DOHH2 (cell line): ENCODE measurements at regions not wholly inside any gene's neighbourhood (a gene's known extent, or its start where the extent isn't known, plus 50 kb on each side); places are given as distances from the start of the nearest gene placed in this dataset.

Experiments
- H3F3A ChIP-seq: fragments of 200-600 bp; sonication (generic), shearing (Covaris generic); 2 replicates; pipeline ENCODE4 v1.6.0; 2016; ENCODE audit warnings: antibody characterized with exemption, mild to moderate bottlenecking; ENCODE audit not compliant: control insufficient read depth, insufficient read depth
- H3K27ac ChIP-seq: fragments of 200-600 bp; sonication (generic); 2 replicates; pipeline ENCODE4 v1.5.1; 2014; ENCODE audit warnings: low read depth, mild to moderate bottlenecking, low read length, moderate library complexity
- H3K27me3 ChIP-seq: fragments of 200-600 bp; sonication (generic); 2 replicates; pipeline ENCODE4 v1.6.1; 2014; ENCODE audit warnings: mild to moderate bottlenecking, low read length, mixed read lengths; ENCODE audit not compliant: control insufficient read depth
- H3K36me3 ChIP-seq: fragments of 200-600 bp; sonication (generic); 2 replicates; pipeline ENCODE4 v1.6.1; 2014; ENCODE audit warnings: mild to moderate bottlenecking, low read length, moderate library complexity, mixed read lengths; ENCODE audit not compliant: control insufficient read depth
- H3K4me1 ChIP-seq: fragments of 200-600 bp; sonication (generic); 2 replicates; pipeline ENCODE4 v1.6.1; 2014; ENCODE audit warnings: mild to moderate bottlenecking, low read length, mixed read lengths; ENCODE audit not compliant: control insufficient read depth
- H3K4me2 ChIP-seq: fragments of 200-600 bp; sonication (generic); 2 replicates; pipeline ENCODE4 v1.6.0; 2014; ENCODE audit warnings: mild to moderate bottlenecking, low read length, moderate library complexity
- H3K4me3 ChIP-seq: fragments of 200-600 bp; sonication (generic); 2 replicates; pipeline ENCODE4 v1.5.1; 2014; ENCODE audit warnings: mild to moderate bottlenecking, low read length, mixed read lengths
- H3K79me2 ChIP-seq: fragments of 200-600 bp; sonication (generic); 2 replicates; pipeline ENCODE4 v1.6.1; 2014; ENCODE audit warnings: mild to moderate bottlenecking, low read length, mixed read lengths; ENCODE audit not compliant: control insufficient read depth
- H3K9me2 ChIP-seq: fragments of 200-600 bp; sonication (generic); replicated peaks from 2 replicates; pipeline ENCODE4 v1.6.1; 2014; ENCODE audit warnings: mild to moderate bottlenecking, low read length, mixed read lengths; ENCODE audit not compliant: control insufficient read depth
- H3K9me3 ChIP-seq: fragments of 200-600 bp; sonication (generic); 2 replicates; pipeline ENCODE4 v1.6.1; 2014; ENCODE audit warnings: antibody characterized with exemption, low read length, mixed read lengths; ENCODE audit not compliant: control insufficient read depth, insufficient read depth
- H4K20me1 ChIP-seq: fragments of 200-600 bp; sonication (generic); 2 replicates; pipeline ENCODE4 v1.6.0; 2014; ENCODE audit warnings: low read depth, mild to moderate bottlenecking, antibody characterized with exemption, low read length, moderate library complexity; ENCODE audit not compliant: control insufficient read depth, insufficient read depth
- EZH2phosphoT487 ChIP-seq: fragments of 200-600 bp; sonication (generic); IDR thresholded peaks from 2 replicates; pipeline ENCODE4 v1.6.1; 2017; ENCODE audit warnings: borderline replicate concordance, mild to moderate bottlenecking, antibody characterized with exemption, low read length, moderate library complexity, mixed read lengths
- TF ChIP-seq, protein P1 (sequence below): fragments of 200-600 bp; sonication (generic); IDR thresholded peaks from one replicate; pipeline ENCODE4 v1.5.1; 2014; ENCODE audit warnings: antibody characterized with exemption, mild to moderate bottlenecking, low read depth, low read length; ENCODE audit not compliant: poor library complexity, severe bottlenecking

DNA sequence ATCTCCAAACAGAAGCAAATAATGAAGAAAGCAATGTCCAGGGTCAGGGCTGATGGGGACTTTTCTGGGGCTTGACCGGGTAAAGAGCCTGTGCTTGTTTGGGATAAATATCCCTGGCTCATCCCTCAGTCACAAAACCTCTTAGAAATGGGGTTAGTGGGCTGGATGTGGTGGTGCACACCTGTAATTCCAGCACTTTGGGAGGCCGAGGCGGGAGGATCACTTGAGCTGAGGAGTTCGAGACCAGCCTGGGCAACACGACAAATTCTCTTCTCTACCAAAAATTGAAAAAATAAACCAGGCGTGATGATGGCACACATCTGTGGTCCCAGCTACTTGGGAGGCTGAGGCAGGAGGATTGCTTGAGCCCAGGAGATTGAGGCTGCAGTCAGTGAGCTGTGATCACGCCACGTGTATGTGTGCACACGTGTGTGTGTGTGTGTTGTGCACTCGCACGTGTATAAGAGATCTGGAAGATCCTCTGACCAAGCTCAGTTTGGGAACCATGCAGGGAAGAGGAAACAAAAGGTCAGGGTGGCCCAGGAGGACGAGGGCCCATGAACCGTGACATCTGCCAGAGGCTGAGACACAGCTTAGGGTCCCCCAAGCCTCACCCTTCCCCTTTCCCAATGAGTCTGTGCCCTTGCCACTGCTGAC, 258.6 kb downstream of the TEX36 start:
- no peaks in the 10 kb centered on the region for H3K27me3 ChIP-seq
- no peak overlapping the region for H3K4me3 ChIP-seq
- H3K79me2 ChIP-seq, result no peaks in the 10 kb centered on the region
- no peaks in the 10 kb centered on the region for H3F3A ChIP-seq
- H3K9me2 ChIP-seq, result no peaks in the 10 kb centered on the region
- H3K9me3 ChIP-seq, result no peaks in the 10 kb centered on the region
- H3K27ac ChIP-seq, result no peak overlapping the region
- TF ChIP-seq, protein P1, sequence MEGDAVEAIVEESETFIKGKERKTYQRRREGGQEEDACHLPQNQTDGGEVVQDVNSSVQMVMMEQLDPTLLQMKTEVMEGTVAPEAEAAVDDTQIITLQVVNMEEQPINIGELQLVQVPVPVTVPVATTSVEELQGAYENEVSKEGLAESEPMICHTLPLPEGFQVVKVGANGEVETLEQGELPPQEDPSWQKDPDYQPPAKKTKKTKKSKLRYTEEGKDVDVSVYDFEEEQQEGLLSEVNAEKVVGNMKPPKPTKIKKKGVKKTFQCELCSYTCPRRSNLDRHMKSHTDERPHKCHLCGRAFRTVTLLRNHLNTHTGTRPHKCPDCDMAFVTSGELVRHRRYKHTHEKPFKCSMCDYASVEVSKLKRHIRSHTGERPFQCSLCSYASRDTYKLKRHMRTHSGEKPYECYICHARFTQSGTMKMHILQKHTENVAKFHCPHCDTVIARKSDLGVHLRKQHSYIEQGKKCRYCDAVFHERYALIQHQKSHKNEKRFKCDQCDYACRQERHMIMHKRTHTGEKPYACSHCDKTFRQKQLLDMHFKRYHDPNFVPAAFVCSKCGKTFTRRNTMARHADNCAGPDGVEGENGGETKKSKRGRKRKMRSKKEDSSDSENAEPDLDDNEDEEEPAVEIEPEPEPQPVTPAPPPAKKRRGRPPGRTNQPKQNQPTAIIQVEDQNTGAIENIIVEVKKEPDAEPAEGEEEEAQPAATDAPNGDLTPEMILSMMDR, result no peak
- TF ChIP-seq EZH2phosphoT487, result no peak
- no peaks in the 10 kb centered on the region for H3K36me3 ChIP-seq
- no peak overlapping the region for H3K4me2 ChIP-seq
- no peaks in the 10 kb centered on the region for H3K4me1 ChIP-seq
- no peaks in the 10 kb centered on the region for H4K20me1 ChIP-seq

DNA sequence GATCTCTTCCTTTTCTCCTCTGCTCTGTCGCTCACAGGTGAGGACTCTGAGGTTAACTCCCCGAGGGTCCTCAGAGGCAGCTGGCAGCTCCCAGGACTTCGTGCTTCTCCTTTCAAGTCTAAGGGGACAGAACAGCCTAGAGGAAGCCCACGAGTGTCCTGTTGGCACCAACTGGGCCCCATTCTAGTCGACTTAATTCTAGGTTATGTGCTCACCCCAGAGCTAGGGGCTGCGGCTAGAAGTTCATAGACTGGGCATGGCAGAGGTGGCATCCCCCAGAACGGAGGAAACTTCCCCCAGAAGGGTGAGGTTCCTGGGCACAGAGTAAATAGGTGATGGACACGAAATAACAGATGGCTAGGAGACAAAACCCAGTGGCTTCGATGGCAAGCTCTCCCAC, 259.4 kb downstream of the TEX36 start:
- Histone ChIP-seq H3K4me3 (no peak overlapping the region), H3K27ac (no peak overlapping the region), H3K4me2 (no peak overlapping the region), H4K20me1 (no peaks in the 10 kb centered on the region), H3K79me2 (no peaks in the 10 kb centered on the region), H3K4me1 (no peaks in the 10 kb centered on the region), H3K9me3 (no peaks in the 10 kb centered on the region), H3K27me3 (no peaks in the 10 kb centered on the region), H3F3A (no peaks in the 10 kb centered on the region), H3K36me3 (no peaks in the 10 kb centered on the region), H3K9me2 (no peaks in the 10 kb centered on the region)
- TF ChIP-seq, protein P1, result no peak
- no peak for TF ChIP-seq EZH2phosphoT487

DNA sequence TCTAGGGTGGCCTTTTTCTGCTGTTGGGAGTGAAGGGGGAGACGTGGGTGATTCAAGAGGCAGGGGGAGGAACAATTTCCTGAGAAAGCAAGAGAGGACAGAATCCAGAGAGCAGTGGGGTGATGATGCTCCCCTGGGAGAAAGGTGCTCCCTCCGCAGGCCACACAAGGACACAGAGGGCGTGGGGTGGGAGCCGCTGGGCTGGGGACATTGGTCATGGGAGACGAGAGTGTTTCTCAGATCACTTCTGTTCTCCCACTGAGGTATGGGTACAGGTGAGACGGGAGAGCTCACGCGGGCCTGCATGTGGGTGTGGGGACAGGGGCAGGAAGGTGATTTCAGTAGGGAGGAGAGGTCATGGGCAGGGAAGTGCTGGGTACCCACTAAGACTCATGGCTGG, 259.5 kb upstream of the CTBP2 start:
- H3K36me3 ChIP-seq, result no peaks in the 10 kb centered on the region
- H3K4me2 ChIP-seq, result no peak overlapping the region
- H3F3A ChIP-seq, result no peaks in the 10 kb centered on the region
- no peaks in the 10 kb centered on the region for H3K9me2 ChIP-seq
- H3K79me2 ChIP-seq, result no peaks in the 10 kb centered on the region
- no peaks in the 10 kb centered on the region for H3K27me3 ChIP-seq
- H3K9me3 ChIP-seq, result no peaks in the 10 kb centered on the region
- TF ChIP-seq EZH2phosphoT487, result no peak
- TF ChIP-seq, protein P1, result no peak
- no peaks in the 10 kb centered on the region for H3K4me1 ChIP-seq
- H4K20me1 ChIP-seq, result no peaks in the 10 kb centered on the region
- no peak overlapping the region for H3K27ac ChIP-seq
- no peak overlapping the region for H3K4me3 ChIP-seq
